NT2/D1 (cell line): ENCODE measurements at regions not wholly inside any gene's neighbourhood (a gene's known extent, or its start where the extent isn't known, plus 50 kb on each side); places are given as distances from the start of the nearest gene placed in this dataset.

Experiments
- YY1 ChIP-seq: IDR thresholded peaks from 2 replicates; pipeline ENCODE4 v1.6.1; 2011; ENCODE audit not compliant: insufficient read length, insufficient read depth
- ZNF274 ChIP-seq: IDR thresholded peaks from 2 replicates; pipeline ENCODE4 v1.6.1; 2011; ENCODE audit warnings: mild to moderate bottlenecking, low read depth, low read length

GRCh38 chr3:76958274-76958673 is 81.6 kb upstream of the ROBO2 start:
- TF ChIP-seq YY1 = no peak
- TF ChIP-seq ZNF274 = no peak
